SK-N-MC (cell line): ENCODE measurements at regions not wholly inside any gene's neighbourhood (a gene's known extent, or its start where the extent isn't known, plus 50 kb on each side); places are given as distances from the start of the nearest gene placed in this dataset.

Experiments
- EZH2 ChIP-seq: fragments of 200-600 bp; sonication (generic); IDR thresholded peaks from one replicate; pipeline ENCODE4 v1.6.1; 2017; ENCODE audit warnings: antibody characterized with exemption
- POLR2AphosphoS5 ChIP-seq: IDR thresholded peaks from 2 replicates; pipeline ENCODE4 v1.6.1; 2012; ENCODE audit warnings: mild to moderate bottlenecking, low read depth, low read length, borderline replicate concordance

DNA sequence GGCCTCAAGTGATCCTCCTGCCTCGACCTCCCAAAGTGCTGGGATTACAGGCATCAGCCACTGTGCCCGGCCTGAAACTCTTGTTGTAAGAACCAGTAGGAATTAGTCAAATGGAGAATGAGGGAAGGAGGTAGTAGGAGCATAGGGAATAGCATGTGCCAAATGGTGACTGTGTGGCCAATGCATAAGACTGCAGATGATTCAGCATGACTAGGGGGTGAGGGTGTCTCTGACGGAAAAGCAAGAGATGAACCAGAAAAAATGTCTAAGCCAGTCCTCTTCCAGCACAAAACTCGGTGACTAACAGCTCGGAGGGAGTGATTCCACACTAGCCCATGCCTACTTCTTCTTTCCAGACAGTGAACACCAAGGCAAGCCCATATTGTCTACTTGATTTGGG, 58.2 kb upstream of the DUSP21 start:
- no peak for TF ChIP-seq EZH2
- TF ChIP-seq POLR2AphosphoS5, result no peak
